ENCODE measurements at regions not wholly inside any gene's neighbourhood (a gene's known extent, or its start where the extent isn't known, plus 50 kb on each side); places are given as distances from the start of the nearest gene placed in this dataset.

GRCh38 chr7:52260046-52260665, 775.3 kb upstream of the POM121L12 start:
- peak; percentile 47 for DNase-seq (ENCODE audit: low read depth, low spot score)
- Histone ChIP-seq H3K4me1 (ENCODE audit: control insufficient read depth, insufficient read depth, low read length) (no peaks in the 10 kb centered on the region), H3K27me3 (ENCODE audit: control insufficient read depth, insufficient read depth, low read length) (no peaks in the 10 kb centered on the region), H3K9me3 (ENCODE audit: control insufficient read depth, insufficient read depth, low read length) (no peaks in the 10 kb centered on the region), H3K27ac (ENCODE audit: low read length) (no peak overlapping the region), H3K4me3 (ENCODE audit: low read length) (no peak overlapping the region), H3K36me3 (ENCODE audit: control insufficient read depth, insufficient read depth, low read length) (no peaks in the 10 kb centered on the region)
- no CpG with 5 or more reads among the region's 6 CpGs for WGBS (ENCODE audit: insufficient coverage, insufficient read length)

GRCh38 chr7:52257890-52258289, 777.5 kb upstream of the POM121L12 start:
- H3K27me3 ChIP-seq (ENCODE audit: control insufficient read depth, insufficient read depth, low read length): no peaks in the 10 kb centered on the region
- no peak for DNase-seq (ENCODE audit: low read depth, low spot score)

GRCh38 chr7:52254396-52255010, 780.9 kb upstream of the POM121L12 start:
- no peak overlapping the region for H3K4me3 ChIP-seq (ENCODE audit: low read length)
- DNase-seq (ENCODE audit: low read depth, low spot score): no peak
- no CpG with 5 or more reads among the region's 4 CpGs for WGBS (ENCODE audit: insufficient coverage, insufficient read length)
- no peaks in the 10 kb centered on the region for H3K36me3 ChIP-seq (ENCODE audit: control insufficient read depth, insufficient read depth, low read length)
- H3K4me1 ChIP-seq (ENCODE audit: control insufficient read depth, insufficient read depth, low read length): no peaks in the 10 kb centered on the region
- H3K27me3 ChIP-seq (ENCODE audit: control insufficient read depth, insufficient read depth, low read length): no peaks in the 10 kb centered on the region
- H3K9me3 ChIP-seq (ENCODE audit: control insufficient read depth, insufficient read depth, low read length): no peaks in the 10 kb centered on the region
- no peak overlapping the region for H3K27ac ChIP-seq (ENCODE audit: low read length)

More at GRCh38 chr7:52257890-52258289, 777.5 kb upstream of the POM121L12 start:
- H3K36me3 ChIP-seq (ENCODE audit: control insufficient read depth, insufficient read depth, low read length): no peaks in the 10 kb centered on the region
- H3K27ac ChIP-seq (ENCODE audit: low read length): no peak overlapping the region
- WGBS (ENCODE audit: insufficient coverage, insufficient read length): no CpG with 5 or more reads among the region's 2 CpGs
- no peaks in the 10 kb centered on the region for H3K4me1 ChIP-seq (ENCODE audit: control insufficient read depth, insufficient read depth, low read length)
- H3K9me3 ChIP-seq (ENCODE audit: control insufficient read depth, insufficient read depth, low read length): no peaks in the 10 kb centered on the region
- H3K4me3 ChIP-seq (ENCODE audit: low read length): no peak overlapping the region

- no peak for DNase-seq (ENCODE audit: low read depth, low spot score)
- H3K27ac ChIP-seq (ENCODE audit: low read length): no peak overlapping the region
- H3K9me3 ChIP-seq (ENCODE audit: control insufficient read depth, insufficient read depth, low read length): no peaks in the 10 kb centered on the region
- H3K4me1 ChIP-seq (ENCODE audit: control insufficient read depth, insufficient read depth, low read length): no peaks in the 10 kb centered on the region
- 100% methylated on average over 1 of the region's 5 CpGs for WGBS (ENCODE audit: insufficient coverage, insufficient read length)
- no peaks in the 10 kb centered on the region for H3K27me3 ChIP-seq (ENCODE audit: control insufficient read depth, insufficient read depth, low read length)
- H3K36me3 ChIP-seq (ENCODE audit: control insufficient read depth, insufficient read depth, low read length): no peaks in the 10 kb centered on the region
- H3K4me3 ChIP-seq (ENCODE audit: low read length): no peak overlapping the region
Observed at GRCh38 chr7:52253953-52254352, 781.5 kb upstream of the POM121L12 start.

GRCh38 chr7:52249741-52250140, 785.7 kb upstream of the POM121L12 start:
- H3K27me3 ChIP-seq (ENCODE audit: control insufficient read depth, insufficient read depth, low read length): no peaks in the 10 kb centered on the region
- no peaks in the 10 kb centered on the region for H3K4me1 ChIP-seq (ENCODE audit: control insufficient read depth, insufficient read depth, low read length)
- no peaks in the 10 kb centered on the region for H3K9me3 ChIP-seq (ENCODE audit: control insufficient read depth, insufficient read depth, low read length)
- H3K27ac ChIP-seq (ENCODE audit: low read length): no peak overlapping the region
- no peak overlapping the region for H3K4me3 ChIP-seq (ENCODE audit: low read length)
- DNase-seq (ENCODE audit: low read depth, low spot score): no peak
- no peaks in the 10 kb centered on the region for H3K36me3 ChIP-seq (ENCODE audit: control insufficient read depth, insufficient read depth, low read length)
- no CpG with 5 or more reads among the region's 6 CpGs for WGBS (ENCODE audit: insufficient coverage, insufficient read length)

GRCh38 chr7:52247518-52247917, 787.9 kb upstream of the POM121L12 start:
- H3K9me3 ChIP-seq (ENCODE audit: control insufficient read depth, insufficient read depth, low read length): no peaks in the 10 kb centered on the region
- WGBS (ENCODE audit: insufficient coverage, insufficient read length): no CpG with 5 or more reads among the region's 4 CpGs
- no peaks in the 10 kb centered on the region for H3K27me3 ChIP-seq (ENCODE audit: control insufficient read depth, insufficient read depth, low read length)
- no peaks in the 10 kb centered on the region for H3K4me1 ChIP-seq (ENCODE audit: control insufficient read depth, insufficient read depth, low read length)
- H3K36me3 ChIP-seq (ENCODE audit: control insufficient read depth, insufficient read depth, low read length): no peaks in the 10 kb centered on the region
- no peak overlapping the region for H3K27ac ChIP-seq (ENCODE audit: low read length)
- no peak overlapping the region for H3K4me3 ChIP-seq (ENCODE audit: low read length)
- no peak for DNase-seq (ENCODE audit: low read depth, low spot score)

- H3K27ac ChIP-seq (ENCODE audit: low read length): no peak overlapping the region
- no peaks in the 10 kb centered on the region for H3K4me1 ChIP-seq (ENCODE audit: control insufficient read depth, insufficient read depth, low read length)
- H3K4me3 ChIP-seq (ENCODE audit: low read length): no peak overlapping the region
- WGBS (ENCODE audit: insufficient coverage, insufficient read length): no CpG with 5 or more reads among the region's 3 CpGs
- no peaks in the 10 kb centered on the region for H3K27me3 ChIP-seq (ENCODE audit: control insufficient read depth, insufficient read depth, low read length)
- no peaks in the 10 kb centered on the region for H3K9me3 ChIP-seq (ENCODE audit: control insufficient read depth, insufficient read depth, low read length)
- H3K36me3 ChIP-seq (ENCODE audit: control insufficient read depth, insufficient read depth, low read length): no peaks in the 10 kb centered on the region
- no peak for DNase-seq (ENCODE audit: low read depth, low spot score)
Observed at GRCh38 chr7:52243685-52244084, 791.7 kb upstream of the POM121L12 start.

- no CpG with 5 or more reads among the region's 2 CpGs for WGBS (ENCODE audit: insufficient coverage, insufficient read length)
- Histone ChIP-seq H3K36me3 (ENCODE audit: control insufficient read depth, insufficient read depth, low read length) (no peaks in the 10 kb centered on the region), H3K27ac (ENCODE audit: low read length) (no peak overlapping the region), H3K4me1 (ENCODE audit: control insufficient read depth, insufficient read depth, low read length) (no peaks in the 10 kb centered on the region), H3K9me3 (ENCODE audit: control insufficient read depth, insufficient read depth, low read length) (peaks cover 2% of the 10 kb centered on the region; the same call in 1 of the 2 replicates), H3K4me3 (ENCODE audit: low read length) (no peak overlapping the region), H3K27me3 (ENCODE audit: control insufficient read depth, insufficient read depth, low read length) (no peaks in the 10 kb centered on the region)
- no peak for DNase-seq (ENCODE audit: low read depth, low spot score)
Observed at GRCh38 chr7:52233248-52233647, 802.2 kb upstream of the POM121L12 start.

GRCh38 chr7:52211930-52212329, 823.5 kb upstream of the POM121L12 start:
- Histone ChIP-seq H3K36me3 (ENCODE audit: control insufficient read depth, insufficient read depth, low read length) (no peaks in the 10 kb centered on the region), H3K4me3 (ENCODE audit: low read length) (no peak overlapping the region), H3K9me3 (ENCODE audit: control insufficient read depth, insufficient read depth, low read length) (no peaks in the 10 kb centered on the region), H3K27me3 (ENCODE audit: control insufficient read depth, insufficient read depth, low read length) (no peaks in the 10 kb centered on the region), H3K4me1 (ENCODE audit: control insufficient read depth, insufficient read depth, low read length) (no peaks in the 10 kb centered on the region), H3K27ac (ENCODE audit: low read length) (no peak overlapping the region)
- WGBS (ENCODE audit: insufficient coverage, insufficient read length): no CpG with 5 or more reads among the region's 3 CpGs
- DNase-seq (ENCODE audit: low read depth, low spot score): no peak

DNA sequence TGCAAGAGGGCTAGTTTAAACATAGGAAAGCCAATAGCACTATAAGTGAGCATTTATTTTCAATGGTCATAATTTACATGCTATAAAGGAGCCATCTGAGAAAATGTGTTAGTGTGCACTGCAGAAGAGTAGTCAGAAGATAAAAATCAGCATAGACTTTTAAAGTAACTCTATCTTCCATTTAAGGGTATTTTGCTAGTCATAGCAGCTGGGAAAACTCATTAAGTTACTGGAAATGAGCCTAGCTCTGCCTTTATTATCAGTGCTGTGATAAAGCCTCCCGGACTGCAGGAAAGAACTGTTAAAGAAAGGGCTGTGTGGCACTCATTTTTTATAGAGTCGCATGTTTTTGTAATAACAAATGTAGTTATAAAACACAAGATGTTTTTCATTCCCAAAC, 825.8 kb upstream of the POM121L12 start:
- H3K36me3 ChIP-seq (ENCODE audit: control insufficient read depth, insufficient read depth, low read length): no peaks in the 10 kb centered on the region
- no peaks in the 10 kb centered on the region for H3K9me3 ChIP-seq (ENCODE audit: control insufficient read depth, insufficient read depth, low read length)
- H3K4me3 ChIP-seq (ENCODE audit: low read length): no peak overlapping the region
- H3K27ac ChIP-seq (ENCODE audit: low read length): no peak overlapping the region
- H3K27me3 ChIP-seq (ENCODE audit: control insufficient read depth, insufficient read depth, low read length): no peaks in the 10 kb centered on the region
- no CpG with 5 or more reads among the region's 2 CpGs for whole genome bisulfite sequencing (ENCODE audit: insufficient coverage, insufficient read length)
- DNase-seq (ENCODE audit: low read depth, low spot score): no peak
- no peaks in the 10 kb centered on the region for H3K4me1 ChIP-seq (ENCODE audit: control insufficient read depth, insufficient read depth, low read length)

GRCh38 chr7:52197221-52197620, 838.2 kb upstream of the POM121L12 start:
- no peaks in the 10 kb centered on the region for H3K36me3 ChIP-seq (ENCODE audit: control insufficient read depth, insufficient read depth, low read length)
- H3K4me1 ChIP-seq (ENCODE audit: control insufficient read depth, insufficient read depth, low read length): no peaks in the 10 kb centered on the region
- no peak overlapping the region for H3K4me3 ChIP-seq (ENCODE audit: low read length)
- no peak overlapping the region for H3K27ac ChIP-seq (ENCODE audit: low read length)
- H3K27me3 ChIP-seq (ENCODE audit: control insufficient read depth, insufficient read depth, low read length): no peaks in the 10 kb centered on the region
- no CpG with 5 or more reads among the region's 1 CpG for WGBS (ENCODE audit: insufficient coverage, insufficient read length)
- DNase-seq (ENCODE audit: low read depth, low spot score): no peak
- H3K9me3 ChIP-seq (ENCODE audit: control insufficient read depth, insufficient read depth, low read length): no peaks in the 10 kb centered on the region

Measured in iPS DF 6.9 (cell line).